Gastrocnemius medialis (tissue), 4 donors: ENCODE measurements at regions not wholly inside any gene's neighbourhood (a gene's known extent, or its start where the extent isn't known, plus 50 kb on each side); places are given as distances from the start of the nearest gene placed in this dataset.

ENCODE experiments used
- ATAC-seq, 2 donors: fragments of 150-250 bp; one replicate each; pipeline ENCODE4 v1.9.1; 2016
- DNase-seq, 2 donors: peaks; one replicate each; pipeline ENCODE4 v3.0.0-alpha.2; 2019
- H3K27ac ChIP-seq, 4 donors: fragments of 200-600 bp; sonication (generic); 1 replicate in 1 of 4; 2 replicates in 3 of 4; pipeline ENCODE4 v1.5.1; 2016 to 2018; ENCODE audit warnings: mild to moderate bottlenecking in 2 of 4, moderate library complexity in 1 of 4
- H3K27me3 ChIP-seq, 3 donors: fragments of 200-600 bp; sonication (generic) in 2 of 3; 1 replicate in 1 of 3; 2 replicates in 2 of 3; pipeline versions ENCODE4 v1.5.1 to v1.6.0; 2016 to 2019; ENCODE audit warnings: mild to moderate bottlenecking in 1 of 3, moderate library complexity in 1 of 3
- H3K36me3 ChIP-seq, 2 donors: fragments of 200-600 bp; sonication (generic) in 1 of 2; one replicate each; pipeline ENCODE4 v1.5.1; 2017 to 2018
- H3K4me1 ChIP-seq, 2 donors: fragments of 200-600 bp; sonication (generic) in 1 of 2; one replicate each; pipeline ENCODE4 v1.5.1; 2016 to 2017; ENCODE audit warnings: mild to moderate bottlenecking in 2 of 2
- H3K4me3 ChIP-seq, 4 donors: fragments of 200-600 bp; sonication (generic) in 3 of 4; 1 replicate in 1 of 4; 2 replicates in 3 of 4; pipeline ENCODE4 v1.5.1; 2016 to 2019; ENCODE audit warnings: mild to moderate bottlenecking in 2 of 4
- H3K9me3 ChIP-seq, 3 donors: fragments of 200-600 bp; sonication (generic) in 2 of 3; 1 replicate in 1 of 3; 2 replicates in 2 of 3; pipeline ENCODE4 v1.5.1; 2016 to 2019
- CTCF ChIP-seq, 5 experiments: fragments of 450-650 bp in 3 of 5; fragments of 200-600 bp in 2 of 5; sonication (generic) in 2 of 5; IDR thresholded peaks in 4 of 5; conservative IDR thresholded peaks in 1 of 5; 1 replicate in 4 of 5; 2 replicates in 1 of 5; pipeline ENCODE4 v1.5.1; 2016 to 2019; ENCODE audit warnings: antibody characterized with exemption in 5 of 5, mild to moderate bottlenecking in 3 of 5, moderate library complexity in 3 of 5
- POLR2A ChIP-seq, 2 donors: fragments of 450-650 bp; IDR thresholded peaks; one replicate each; pipeline ENCODE4 v1.6.1; 2017; ENCODE audit warnings: antibody characterized with exemption in 2 of 2, mild to moderate bottlenecking in 2 of 2, moderate library complexity in 2 of 2
- in situ Hi-C, 4 donors: fragments of 200-750 bp; cut with MboI; loops; one replicate each; pipeline versions ENCODE4 v1.15.0 to v1.8.0; 2017; ENCODE audit warnings: low sequenced_read_pairs in 4 of 4
- intact Hi-C: fragments of 100-400 bp; cut with DNase I; formaldehyde crosslinking; loops from one replicate; pipeline ENCODE4 v1.15.1; 2023; ENCODE audit warnings: low total_unique reads

GRCh38 chr10:43737003-43737402, 88.3 kb upstream of the ZNF32 start:
- in situ Hi-C loops (no loop called here), intact Hi-C loops (no loop called here)
- Histone ChIP-seq H3K36me3 (no peaks in the 10 kb centered on the region), H3K27me3 (no peaks in the 10 kb centered on the region), H3K4me1 (no peaks in the 10 kb centered on the region), H3K4me3 (no peak overlapping the region), H3K9me3 (no peaks in the 10 kb centered on the region), H3K27ac (no peak overlapping the region)
- no peak for ATAC-seq
- no peak for TF ChIP-seq CTCF (IDR thresholded peaks at IDR 0.05 in 4 of 5, conservative IDR thresholded peaks at IDR 0.05 in 1 of 5)
- no peak for TF ChIP-seq POLR2A (IDR thresholded peaks at IDR 0.05)
- no peak for DNase-seq

- Histone ChIP-seq H3K27me3 (no peaks in the 10 kb centered on the region), H3K27ac (no peak overlapping the region), H3K4me1 (no peaks in the 10 kb centered on the region), H3K9me3 (no peaks in the 10 kb centered on the region), H3K4me3 (no peak overlapping the region), H3K36me3 (no peaks in the 10 kb centered on the region)
- ATAC-seq (no peak), DNase-seq (no peak)
- no peak for TF ChIP-seq CTCF (IDR thresholded peaks at IDR 0.05 in 4 of 5, conservative IDR thresholded peaks at IDR 0.05 in 1 of 5)
- TF ChIP-seq POLR2A (IDR thresholded peaks at IDR 0.05), result no peak
- in situ Hi-C loops, result no loop called here
- intact Hi-C loops, result no loop called here
Observed at GRCh38 chr10:43735907-43736306, 87.2 kb upstream of the ZNF32 start.

GRCh38 chr10:43734716-43735115, 86.0 kb upstream of the ZNF32 start:
- Histone ChIP-seq H3K4me1 (no peaks in the 10 kb centered on the region), H3K9me3 (no peaks in the 10 kb centered on the region), H3K27me3 (no peaks in the 10 kb centered on the region), H3K36me3 (no peaks in the 10 kb centered on the region), H3K27ac (no peak overlapping the region), H3K4me3 (no peak overlapping the region)
- TF ChIP-seq CTCF (IDR thresholded peaks at IDR 0.05 in 4 of 5, conservative IDR thresholded peaks at IDR 0.05 in 1 of 5), result no peak
- TF ChIP-seq POLR2A (IDR thresholded peaks at IDR 0.05), result no peak
- DNase-seq (no peak), ATAC-seq (no peak)
- intact Hi-C loops (no loop called here), in situ Hi-C loops (no loop called here)

GRCh38 chr10:43731486-43731885, 82.8 kb upstream of the ZNF32 start:
- in situ Hi-C loops, result no loop called here
- H3K9me3 ChIP-seq, result no peaks in the 10 kb centered on the region
- no peaks in the 10 kb centered on the region for H3K4me1 ChIP-seq
- H3K27me3 ChIP-seq, result no peaks in the 10 kb centered on the region
- intact Hi-C loops, result no loop called here
- no peak for ATAC-seq
- no peak overlapping the region for H3K27ac ChIP-seq
- H3K4me3 ChIP-seq, result no peak overlapping the region
- no peak for DNase-seq
- H3K36me3 ChIP-seq, result no peaks in the 10 kb centered on the region
- TF ChIP-seq CTCF (IDR thresholded peaks at IDR 0.05 in 4 of 5, conservative IDR thresholded peaks at IDR 0.05 in 1 of 5) (no peak), POLR2A (IDR thresholded peaks at IDR 0.05) (no peak)

- Histone ChIP-seq H3K4me1 (no peaks in the 10 kb centered on the region), H3K9me3 (no peaks in the 10 kb centered on the region), H3K36me3 (no peaks in the 10 kb centered on the region), H3K27me3 (no peaks in the 10 kb centered on the region), H3K27ac (no peak overlapping the region), H3K4me3 (no peak overlapping the region)
- intact Hi-C loops, result no loop called here
- in situ Hi-C loops, result no loop called here
- ATAC-seq (no peak), DNase-seq (no peak)
- TF ChIP-seq CTCF (IDR thresholded peaks at IDR 0.05 in 4 of 5, conservative IDR thresholded peaks at IDR 0.05 in 1 of 5) (no peak), POLR2A (IDR thresholded peaks at IDR 0.05) (no peak)
Observed at GRCh38 chr10:43728425-43728824, 79.7 kb upstream of the ZNF32 start.
